Endodermal cell (in vitro differentiated cells): ENCODE measurements at regions not wholly inside any gene's neighbourhood (a gene's known extent, or its start where the extent isn't known, plus 50 kb on each side); places are given as distances from the start of the nearest gene placed in this dataset.

Source experiments
- DNase-seq: peaks from one replicate; pipeline ENCODE4 v3.0.0-alpha.2; 2017
- H3K27ac ChIP-seq: 2 replicates; pipeline ENCODE4 v1.5.1; 2013; ENCODE audit warnings: mild to moderate bottlenecking, low read depth, low read length, moderate library complexity
- H3K27me3 ChIP-seq: 2 replicates; pipeline ENCODE4 v1.6.1; 2013; ENCODE audit warnings: mild to moderate bottlenecking, low read length, moderate library complexity; ENCODE audit not compliant: insufficient read depth, control insufficient read depth, poor library complexity, severe bottlenecking
- H3K36me3 ChIP-seq: 2 replicates; pipeline ENCODE4 v1.7.0; 2013; ENCODE audit warnings: mild to moderate bottlenecking, low read length, moderate library complexity; ENCODE audit not compliant: control insufficient read depth, insufficient read depth
- H3K4me1 ChIP-seq: one replicate; pipeline ENCODE4 v1.7.0; 2013; ENCODE audit warnings: low read length; ENCODE audit not compliant: control insufficient read depth, insufficient read depth
- H3K4me3 ChIP-seq: 2 replicates; pipeline ENCODE4 v1.5.1; 2013; ENCODE audit warnings: mild to moderate bottlenecking, low read length, moderate library complexity
- H3K9ac ChIP-seq: 2 replicates; pipeline ENCODE4 v1.6.1; 2013; ENCODE audit warnings: mild to moderate bottlenecking, low read length, moderate library complexity; ENCODE audit not compliant: poor library complexity, severe bottlenecking; ENCODE audit errors: extremely low read depth
- H3K9me3 ChIP-seq: 2 replicates; pipeline ENCODE4 v1.6.1; 2013; ENCODE audit warnings: mild to moderate bottlenecking, low read length, moderate library complexity; ENCODE audit not compliant: control insufficient read depth
- H3K27ac Mint-ChIP-seq: 2 replicates; pipeline ENCODE4 v1.8.0; 2020; ENCODE audit warnings: mixed read lengths
- H3K27me3 Mint-ChIP-seq: 2 replicates; pipeline ENCODE4 v1.8.0; 2021; ENCODE audit warnings: mild to moderate bottlenecking, mixed read lengths; ENCODE audit not compliant: insufficient read depth
- H3K36me3 Mint-ChIP-seq: 2 replicates; pipeline ENCODE4 v1.8.0; 2020; ENCODE audit warnings: low read depth, mixed read lengths
- H3K4me1 Mint-ChIP-seq: 2 replicates; pipeline ENCODE4 v1.8.0; 2020; ENCODE audit warnings: mixed read lengths
- H3K4me3 Mint-ChIP-seq: 2 replicates; pipeline ENCODE4 v1.8.0; 2020; ENCODE audit warnings: mild to moderate bottlenecking, moderate library complexity, mixed read lengths
- H3K9me3 Mint-ChIP-seq: 2 replicates; pipeline ENCODE4 v1.8.0; 2020; ENCODE audit warnings: mild to moderate bottlenecking, mixed read lengths
- CTCF ChIP-seq: fragments of 200-600 bp; sonication (generic); conservative IDR thresholded peaks from 2 replicates; pipeline ENCODE4 v1.5.0; 2021; ENCODE audit warnings: antibody characterized with exemption, mild to moderate bottlenecking
- WGBS, 2 experiments: methylation state at CpG; one replicate each; pipeline versions ENCODE4 v1.1.5 to v1.1.7; 2013; ENCODE audit warnings: missing lambda C conversion rate in 2 of 2, mixed read lengths in 1 of 2; ENCODE audit not compliant: insufficient coverage in 1 of 2, insufficient read length in 1 of 2; 5-methylcytosine and 5-hydroxymethylcytosine counted together

- peak; percentile 91 for DNase-seq
- Mint-ChIP-seq H3K4me1 (peaks cover 20% of the 10 kb centered on the region), H3K27me3 (peaks cover 5% of the 10 kb centered on the region), H3K27ac (no peak overlapping the region), H3K36me3 (no peaks in the 10 kb centered on the region), H3K4me3 (no peak overlapping the region), H3K9me3 (no peaks in the 10 kb centered on the region)
- no peaks in the 10 kb centered on the region for H3K9me3 ChIP-seq
- H3K27ac ChIP-seq: peak overlapping the region; percentile 100
- no peak overlapping the region for H3K4me3 ChIP-seq
- WGBS, 2 experiments: 63 to 68% methylated on average over 20 to 25 of the region's 25 CpGs
- H3K36me3 ChIP-seq: no peaks in the 10 kb centered on the region
- peak; percentile 85 for TF ChIP-seq CTCF
- no peak overlapping the region for H3K9ac ChIP-seq
- H3K4me1 ChIP-seq: peaks cover 10% of the 10 kb centered on the region
- no peaks in the 10 kb centered on the region for H3K27me3 ChIP-seq
These were observed 324.9 kb upstream of the IRX4 start for GRCh38 chr5:2207416-2208238.

GRCh38 chr5:2207109-2207399, 324.3 kb upstream of the IRX4 start:
- Mint-ChIP-seq H3K9me3 (no peaks in the 10 kb centered on the region), H3K4me3 (no peak overlapping the region), H3K4me1 (peaks cover 20% of the 10 kb centered on the region), H3K27ac (no peak overlapping the region), H3K36me3 (no peaks in the 10 kb centered on the region), H3K27me3 (peaks cover 5% of the 10 kb centered on the region)
- Histone ChIP-seq H3K9me3 (no peaks in the 10 kb centered on the region), H3K27me3 (no peaks in the 10 kb centered on the region), H3K9ac (no peak overlapping the region), H3K27ac (peak overlapping the region; percentile 100), H3K4me3 (no peak overlapping the region), H3K36me3 (no peaks in the 10 kb centered on the region), H3K4me1 (peaks cover 10% of the 10 kb centered on the region)
- 91 to 95% methylated on average over 3 to 6 of the region's 6 CpGs for WGBS, 2 experiments
- no peak for TF ChIP-seq CTCF
- no peak for DNase-seq

GRCh38 chr5:2206293-2207108, 323.8 kb upstream of the IRX4 start:
- Mint-ChIP-seq H3K27me3 (peaks cover 5% of the 10 kb centered on the region), H3K27ac (no peak overlapping the region), H3K4me1 (peaks cover 20% of the 10 kb centered on the region), H3K4me3 (no peak overlapping the region), H3K36me3 (no peaks in the 10 kb centered on the region), H3K9me3 (no peaks in the 10 kb centered on the region)
- no peak for TF ChIP-seq CTCF
- Histone ChIP-seq H3K9me3 (no peaks in the 10 kb centered on the region), H3K27ac (peak overlapping the region; percentile 100), H3K36me3 (no peaks in the 10 kb centered on the region), H3K27me3 (no peaks in the 10 kb centered on the region), H3K9ac (no peak overlapping the region), H3K4me1 (peaks cover 10% of the 10 kb centered on the region), H3K4me3 (peak overlapping the region; percentile 5)
- no peak for DNase-seq
- 68 to 73% methylated on average over 16 to 28 of the region's 28 CpGs for WGBS, 2 experiments
